ENCODE measurements at regions not wholly inside any gene's neighbourhood (a gene's known extent, or its start where the extent isn't known, plus 50 kb on each side); places are given as distances from the start of the nearest gene placed in this dataset.

DNA sequence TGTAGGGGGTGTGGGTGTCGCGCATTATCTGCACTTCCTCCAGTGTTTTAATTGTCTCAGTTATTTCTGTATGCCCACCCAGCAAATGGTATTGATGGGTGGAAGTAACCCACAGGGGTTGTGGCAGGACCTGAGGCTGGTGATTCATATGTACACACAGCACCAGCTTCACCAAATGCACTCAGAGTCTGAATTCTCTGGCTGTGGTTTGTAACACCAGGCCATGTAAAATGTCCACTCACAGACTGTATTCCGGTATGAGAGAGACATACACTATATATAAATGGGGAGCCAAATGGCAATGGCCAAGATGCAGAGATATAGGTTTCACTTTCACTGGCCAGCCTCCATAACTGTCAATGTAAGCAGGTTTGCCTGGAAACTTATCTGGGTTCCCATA is 76.3 kb upstream of the FBXL4 start:
- Histone ChIP-seq H3K36me3 (no peaks in the 10 kb centered on the region), H3K27ac (no peak overlapping the region), H3K4me1 (replicated peaks) (no peaks in the 10 kb centered on the region), H3K9me3 (no peaks in the 10 kb centered on the region), H3K27me3 (replicated peaks; ENCODE audit: insufficient read depth) (no peaks in the 10 kb centered on the region), H3K4me3 (no peak overlapping the region)
- no peak for DNase-seq (ENCODE audit: low spot score)
- 85% methylated on average over 3 of the region's 3 CpGs for WGBS
- TF ChIP-seq, protein P1, sequence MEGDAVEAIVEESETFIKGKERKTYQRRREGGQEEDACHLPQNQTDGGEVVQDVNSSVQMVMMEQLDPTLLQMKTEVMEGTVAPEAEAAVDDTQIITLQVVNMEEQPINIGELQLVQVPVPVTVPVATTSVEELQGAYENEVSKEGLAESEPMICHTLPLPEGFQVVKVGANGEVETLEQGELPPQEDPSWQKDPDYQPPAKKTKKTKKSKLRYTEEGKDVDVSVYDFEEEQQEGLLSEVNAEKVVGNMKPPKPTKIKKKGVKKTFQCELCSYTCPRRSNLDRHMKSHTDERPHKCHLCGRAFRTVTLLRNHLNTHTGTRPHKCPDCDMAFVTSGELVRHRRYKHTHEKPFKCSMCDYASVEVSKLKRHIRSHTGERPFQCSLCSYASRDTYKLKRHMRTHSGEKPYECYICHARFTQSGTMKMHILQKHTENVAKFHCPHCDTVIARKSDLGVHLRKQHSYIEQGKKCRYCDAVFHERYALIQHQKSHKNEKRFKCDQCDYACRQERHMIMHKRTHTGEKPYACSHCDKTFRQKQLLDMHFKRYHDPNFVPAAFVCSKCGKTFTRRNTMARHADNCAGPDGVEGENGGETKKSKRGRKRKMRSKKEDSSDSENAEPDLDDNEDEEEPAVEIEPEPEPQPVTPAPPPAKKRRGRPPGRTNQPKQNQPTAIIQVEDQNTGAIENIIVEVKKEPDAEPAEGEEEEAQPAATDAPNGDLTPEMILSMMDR (IDR thresholded peaks at IDR 0.05): no peak
- TF ChIP-seq POLR2A (IDR thresholded peaks at IDR 0.05): no peak
- TF ChIP-seq POLR2AphosphoS5 (IDR thresholded peaks at IDR 0.05): no peak
- intact Hi-C loops (cut with DNase I): no loop called here

DNA sequence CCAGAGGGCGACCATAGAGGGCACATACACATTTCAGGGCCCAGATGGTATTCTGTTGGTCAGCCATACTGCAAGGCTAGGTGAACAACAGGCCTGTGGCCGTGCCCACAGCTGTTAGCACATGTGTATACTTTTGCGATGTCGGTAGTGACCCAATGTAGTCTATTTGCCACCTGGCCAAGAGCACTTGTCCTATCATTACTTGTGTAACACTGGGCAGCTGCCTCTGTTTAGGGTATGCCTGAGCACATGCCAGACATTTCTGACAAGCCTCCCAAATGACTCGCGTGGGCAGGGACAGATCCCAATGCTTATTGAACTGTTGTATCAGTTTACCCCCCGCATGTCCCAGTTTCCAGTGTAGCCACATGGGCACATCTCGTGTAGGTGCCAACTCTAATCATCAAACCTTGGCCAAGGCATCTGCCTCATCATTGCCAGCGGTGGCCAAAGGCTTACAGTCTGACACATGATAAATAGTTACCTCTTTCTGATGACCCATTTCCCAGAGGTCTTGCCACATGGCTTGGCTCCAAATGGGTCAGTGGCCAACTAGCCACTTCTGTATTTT is 74.4 kb upstream of the FBXL4 start:
- no peak for TF ChIP-seq POLR2A (IDR thresholded peaks at IDR 0.05)
- H3K27ac ChIP-seq: no peak overlapping the region
- no peak overlapping the region for H3K4me3 ChIP-seq
- no peaks in the 10 kb centered on the region for H3K36me3 ChIP-seq
- no peak for DNase-seq (ENCODE audit: low spot score)
- H3K27me3 ChIP-seq (replicated peaks; ENCODE audit: insufficient read depth): no peaks in the 10 kb centered on the region
- WGBS: 90% methylated on average over 9 of the region's 9 CpGs
- no peaks in the 10 kb centered on the region for H3K4me1 ChIP-seq (replicated peaks)
- intact Hi-C loops (cut with DNase I): no loop called here
- no peaks in the 10 kb centered on the region for H3K9me3 ChIP-seq

DNA sequence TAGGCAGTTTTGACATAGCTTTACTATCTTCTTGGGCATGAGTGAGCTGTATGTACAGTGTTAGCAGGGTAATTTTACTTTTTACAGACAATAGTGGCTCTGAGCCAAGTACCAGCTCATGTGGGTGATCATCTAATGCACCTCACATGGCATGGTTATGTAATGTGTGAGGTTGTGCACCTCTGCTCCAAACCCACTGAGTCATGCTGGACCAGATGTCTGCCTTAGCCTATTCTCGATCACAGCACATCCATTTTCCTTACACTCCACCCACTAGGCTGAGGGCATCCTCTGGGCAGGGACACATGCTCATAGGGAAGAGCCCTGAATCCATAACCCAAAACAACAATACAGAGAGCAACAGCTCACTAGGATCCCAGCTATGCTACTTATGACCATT is 71.6 kb upstream of the FBXL4 start:
- 86% methylated on average over 1 of the region's 1 CpG for whole genome bisulfite sequencing
- Histone ChIP-seq H3K4me3 (no peak overlapping the region), H3K4me1 (replicated peaks) (no peaks in the 10 kb centered on the region), H3K9me3 (no peaks in the 10 kb centered on the region), H3K27me3 (replicated peaks; ENCODE audit: insufficient read depth) (no peaks in the 10 kb centered on the region), H3K36me3 (no peaks in the 10 kb centered on the region), H3K27ac (no peak overlapping the region)
- intact Hi-C loops (cut with DNase I): no loop called here
- TF ChIP-seq POLR2AphosphoS5 (IDR thresholded peaks at IDR 0.05): no peak
- TF ChIP-seq, protein P1 (IDR thresholded peaks at IDR 0.05): no peak
- no peak for TF ChIP-seq POLR2A (IDR thresholded peaks at IDR 0.05)
- no peak for DNase-seq (ENCODE audit: low spot score)

DNA sequence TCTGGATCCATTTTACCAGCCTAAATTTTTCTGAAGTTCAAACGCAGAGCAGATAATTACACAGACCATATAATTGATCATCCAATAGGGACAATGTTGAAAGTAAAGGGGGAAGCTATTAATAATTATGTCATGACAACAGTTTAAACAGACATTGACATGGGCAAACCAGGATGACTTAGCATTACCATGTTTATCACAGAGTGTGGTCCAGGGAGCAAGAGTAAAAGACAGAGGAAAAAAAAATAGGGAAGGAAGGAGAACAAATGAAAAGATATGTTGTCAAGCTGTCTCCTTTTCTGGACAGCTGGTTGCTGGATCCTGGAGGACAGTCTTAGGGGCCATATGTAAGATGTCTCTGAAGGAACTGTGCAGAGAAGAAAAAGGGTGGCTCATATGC is 69.4 kb upstream of the FBXL4 start:
- TF ChIP-seq POLR2AphosphoS5 (IDR thresholded peaks at IDR 0.05) (no peak), POLR2A (IDR thresholded peaks at IDR 0.05) (no peak)
- TF ChIP-seq, protein P1 (IDR thresholded peaks at IDR 0.05): no peak
- Histone ChIP-seq H3K4me3 (no peak overlapping the region), H3K27me3 (replicated peaks; ENCODE audit: insufficient read depth) (no peaks in the 10 kb centered on the region), H3K9me3 (no peaks in the 10 kb centered on the region), H3K4me1 (replicated peaks) (no peaks in the 10 kb centered on the region), H3K36me3 (no peaks in the 10 kb centered on the region), H3K27ac (no peak overlapping the region)
- 38% methylated on average over 1 of the region's 1 CpG for WGBS
- intact Hi-C loops (cut with DNase I): no loop called here
- no peak for DNase-seq (ENCODE audit: low spot score)

DNA sequence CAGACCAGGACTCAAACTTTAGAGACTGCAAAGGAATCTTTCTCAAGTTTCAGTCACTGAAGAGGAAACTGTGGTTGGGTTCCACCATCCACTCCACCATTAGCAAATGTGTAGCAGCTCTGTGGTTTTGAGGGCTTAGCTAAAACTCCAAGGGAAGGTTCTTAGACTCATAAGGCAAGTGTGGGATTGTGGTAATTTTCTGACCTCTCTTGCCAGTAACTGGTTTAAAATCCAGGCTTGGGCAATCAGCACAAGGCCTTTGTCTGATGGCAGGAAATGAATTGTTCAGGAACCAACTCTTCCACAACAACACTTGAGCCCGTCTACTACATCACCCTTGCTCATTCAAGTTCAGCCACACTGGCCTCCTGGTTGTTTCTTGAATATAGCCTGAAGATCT is 68.6 kb upstream of the FBXL4 start:
- DNase-seq (ENCODE audit: low spot score): no peak
- Histone ChIP-seq H3K4me1 (replicated peaks) (no peaks in the 10 kb centered on the region), H3K9me3 (no peaks in the 10 kb centered on the region), H3K4me3 (no peak overlapping the region), H3K27me3 (replicated peaks; ENCODE audit: insufficient read depth) (no peaks in the 10 kb centered on the region), H3K36me3 (no peaks in the 10 kb centered on the region), H3K27ac (no peak overlapping the region)
- 44% methylated on average over 1 of the region's 1 CpG for WGBS
- TF ChIP-seq, protein P1 (IDR thresholded peaks at IDR 0.05): no peak
- intact Hi-C loops (cut with DNase I): no loop called here
